ENCODE measurements at regions not wholly inside any gene's neighbourhood (a gene's known extent, or its start where the extent isn't known, plus 50 kb on each side); places are given as distances from the start of the nearest gene placed in this dataset.

DNA sequence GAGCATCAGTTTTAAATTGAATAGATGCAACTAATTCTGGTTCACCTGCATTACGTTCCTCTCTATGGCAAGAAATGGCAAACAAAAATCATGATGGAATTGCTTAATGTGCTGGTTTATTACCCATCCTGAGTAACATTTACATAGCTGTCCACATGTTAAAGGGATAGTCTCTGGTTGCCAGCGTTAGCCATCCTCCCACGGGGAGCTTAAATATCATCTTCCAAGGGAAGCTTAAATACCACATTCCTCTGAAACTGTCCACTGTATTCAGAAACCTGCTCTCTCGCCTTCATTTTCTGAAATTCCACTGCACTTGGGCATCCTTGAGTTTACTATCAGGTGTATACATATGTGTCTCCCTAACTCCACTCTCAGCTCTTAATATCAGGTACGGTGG, 586.6 kb downstream of the TLL1 start (continued):
- TF ChIP-seq, protein P1, sequence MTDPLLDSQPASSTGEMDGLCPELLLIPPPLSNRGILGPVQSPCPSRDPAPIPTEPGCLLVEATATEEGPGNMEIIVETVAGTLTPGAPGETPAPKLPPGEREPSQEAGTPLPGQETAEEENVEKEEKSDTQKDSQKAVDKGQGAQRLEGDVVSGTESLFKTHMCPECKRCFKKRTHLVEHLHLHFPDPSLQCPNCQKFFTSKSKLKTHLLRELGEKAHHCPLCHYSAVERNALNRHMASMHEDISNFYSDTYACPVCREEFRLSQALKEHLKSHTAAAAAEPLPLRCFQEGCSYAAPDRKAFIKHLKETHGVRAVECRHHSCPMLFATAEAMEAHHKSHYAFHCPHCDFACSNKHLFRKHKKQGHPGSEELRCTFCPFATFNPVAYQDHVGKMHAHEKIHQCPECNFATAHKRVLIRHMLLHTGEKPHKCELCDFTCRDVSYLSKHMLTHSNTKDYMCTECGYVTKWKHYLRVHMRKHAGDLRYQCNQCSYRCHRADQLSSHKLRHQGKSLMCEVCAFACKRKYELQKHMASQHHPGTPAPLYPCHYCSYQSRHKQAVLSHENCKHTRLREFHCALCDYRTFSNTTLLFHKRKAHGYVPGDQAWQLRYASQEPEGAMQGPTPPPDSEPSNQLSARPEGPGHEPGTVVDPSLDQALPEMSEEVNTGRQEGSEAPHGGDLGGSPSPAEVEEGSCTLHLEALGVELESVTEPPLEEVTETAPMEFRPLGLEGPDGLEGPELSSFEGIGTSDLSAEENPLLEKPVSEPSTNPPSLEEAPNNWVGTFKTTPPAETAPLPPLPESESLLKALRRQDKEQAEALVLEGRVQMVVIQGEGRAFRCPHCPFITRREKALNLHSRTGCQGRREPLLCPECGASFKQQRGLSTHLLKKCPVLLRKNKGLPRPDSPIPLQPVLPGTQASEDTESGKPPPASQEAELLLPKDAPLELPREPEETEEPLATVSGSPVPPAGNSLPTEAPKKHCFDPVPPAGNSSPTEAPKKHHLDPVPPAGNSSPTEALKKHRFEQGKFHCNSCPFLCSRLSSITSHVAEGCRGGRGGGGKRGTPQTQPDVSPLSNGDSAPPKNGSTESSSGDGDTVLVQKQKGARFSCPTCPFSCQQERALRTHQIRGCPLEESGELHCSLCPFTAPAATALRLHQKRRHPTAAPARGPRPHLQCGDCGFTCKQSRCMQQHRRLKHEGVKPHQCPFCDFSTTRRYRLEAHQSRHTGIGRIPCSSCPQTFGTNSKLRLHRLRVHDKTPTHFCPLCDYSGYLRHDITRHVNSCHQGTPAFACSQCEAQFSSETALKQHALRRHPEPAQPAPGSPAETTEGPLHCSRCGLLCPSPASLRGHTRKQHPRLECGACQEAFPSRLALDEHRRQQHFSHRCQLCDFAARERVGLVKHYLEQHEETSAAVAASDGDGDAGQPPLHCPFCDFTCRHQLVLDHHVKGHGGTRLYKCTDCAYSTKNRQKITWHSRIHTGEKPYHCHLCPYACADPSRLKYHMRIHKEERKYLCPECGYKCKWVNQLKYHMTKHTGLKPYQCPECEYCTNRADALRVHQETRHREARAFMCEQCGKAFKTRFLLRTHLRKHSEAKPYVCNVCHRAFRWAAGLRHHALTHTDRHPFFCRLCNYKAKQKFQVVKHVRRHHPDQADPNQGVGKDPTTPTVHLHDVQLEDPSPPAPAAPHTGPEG (CRISPR knock-in tag; IDR thresholded peaks at IDR 0.05), result no peak

DNA sequence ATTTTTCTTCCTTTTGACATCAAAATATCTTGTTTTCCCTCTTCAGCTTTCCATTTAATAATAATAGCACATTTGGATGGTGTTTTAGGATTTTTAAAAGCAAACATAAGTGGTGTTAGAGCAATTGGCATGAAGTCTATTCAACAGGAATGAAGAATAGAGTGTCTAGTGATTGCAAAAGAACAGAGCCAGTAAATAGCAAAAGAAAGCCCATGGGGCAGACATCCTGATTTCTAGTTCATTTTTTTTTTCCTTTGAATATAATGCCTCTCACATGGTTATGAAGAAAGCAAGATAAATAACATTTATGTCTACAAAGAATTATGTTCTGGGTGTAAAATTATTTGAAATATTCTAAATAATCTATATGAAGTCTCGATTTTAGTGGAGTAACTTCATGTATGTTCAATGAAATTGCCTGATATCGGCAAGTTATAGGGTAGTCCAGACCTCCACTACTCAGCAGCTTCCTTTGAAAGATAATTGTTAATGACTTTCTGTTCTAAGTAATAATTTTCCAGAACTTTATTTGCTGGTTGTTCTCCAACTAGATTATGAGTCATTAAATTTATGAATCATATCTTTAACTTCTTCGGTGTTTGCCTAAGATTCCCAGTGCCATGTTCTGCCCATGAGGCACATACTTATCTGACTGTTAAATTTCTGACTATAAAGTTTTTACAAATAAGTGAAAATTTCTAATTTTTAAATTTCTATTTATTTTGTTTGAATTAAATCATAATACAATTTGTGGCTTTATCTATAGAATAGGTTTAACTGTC, 587.9 kb downstream of the TLL1 start:
- ATAC-seq (no peak), DNase-seq (ENCODE audit: low spot score) (no peak), FAIRE-seq (no peak)
- Histone ChIP-seq H4K20me1 (ENCODE audit: insufficient read depth, low read length) (no peaks in the 10 kb centered on the region), H3K27me3 (ENCODE audit: control insufficient read depth in 1 of 2, insufficient read depth in 2 of 2, low read length in 2 of 2) (no peaks in the 10 kb centered on the region), H3K9me3 (ENCODE audit: low read length) (no peaks in the 10 kb centered on the region), H3K36me3 (replicated peaks in 1 of 2; ENCODE audit: control insufficient read depth in 1 of 2, insufficient read depth in 2 of 2, low read length in 2 of 2) (no peaks in the 10 kb centered on the region), H3K79me2 (ENCODE audit: insufficient read depth, low read length) (no peaks in the 10 kb centered on the region), H3K9ac (ENCODE audit: insufficient read depth, low read depth, low read length) (no peak overlapping the region), H3K4me3 (replicated peaks in 1 of 3; ENCODE audit: insufficient read depth in 1 of 3, low read depth in 2 of 3, low read length in 3 of 3) (no peak overlapping the region), H3K4me1 (ENCODE audit: insufficient read depth, low read length) (no peaks in the 10 kb centered on the region), H3K27ac (ENCODE audit: extremely low read length, insufficient read depth, low read length) (no peak overlapping the region), H2AFZ (ENCODE audit: low read length) (no peak overlapping the region), H3K4me2 (ENCODE audit: low read depth, low read length) (no peak overlapping the region)
- ChIA-PET POLR2A (no interaction called here), CTCF (ENCODE audit: low intra/inter-chr PET ratio, low total read pairs) (no interaction called here)
- intact Hi-C loops (cut with micrococcal nuclease; ENCODE audit: unreplicated experiment), result no loop called here
- no TSS peak for BruUV-seq (replicated peaks)
- TF ChIP-seq ZNF383 (CRISPR knock-in tag; IDR thresholded peaks at IDR 0.05; ENCODE audit: borderline replicate concordance), result no peak
- no peak for TF ChIP-seq DR1 (CRISPR knock-in tag; IDR thresholded peaks at IDR 0.05)
- no peak for TF ChIP-seq ZNF496 (CRISPR knock-in tag; IDR thresholded peaks at IDR 0.05; ENCODE audit: insufficient replicate concordance)
- TF ChIP-seq, protein P2, sequence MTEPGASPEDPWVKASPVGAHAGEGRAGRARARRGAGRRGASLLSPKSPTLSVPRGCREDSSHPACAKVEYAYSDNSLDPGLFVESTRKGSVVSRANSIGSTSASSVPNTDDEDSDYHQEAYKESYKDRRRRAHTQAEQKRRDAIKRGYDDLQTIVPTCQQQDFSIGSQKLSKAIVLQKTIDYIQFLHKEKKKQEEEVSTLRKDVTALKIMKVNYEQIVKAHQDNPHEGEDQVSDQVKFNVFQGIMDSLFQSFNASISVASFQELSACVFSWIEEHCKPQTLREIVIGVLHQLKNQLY (CRISPR knock-in tag; IDR thresholded peaks at IDR 0.05), result no peak
- TF ChIP-seq, protein P3, sequence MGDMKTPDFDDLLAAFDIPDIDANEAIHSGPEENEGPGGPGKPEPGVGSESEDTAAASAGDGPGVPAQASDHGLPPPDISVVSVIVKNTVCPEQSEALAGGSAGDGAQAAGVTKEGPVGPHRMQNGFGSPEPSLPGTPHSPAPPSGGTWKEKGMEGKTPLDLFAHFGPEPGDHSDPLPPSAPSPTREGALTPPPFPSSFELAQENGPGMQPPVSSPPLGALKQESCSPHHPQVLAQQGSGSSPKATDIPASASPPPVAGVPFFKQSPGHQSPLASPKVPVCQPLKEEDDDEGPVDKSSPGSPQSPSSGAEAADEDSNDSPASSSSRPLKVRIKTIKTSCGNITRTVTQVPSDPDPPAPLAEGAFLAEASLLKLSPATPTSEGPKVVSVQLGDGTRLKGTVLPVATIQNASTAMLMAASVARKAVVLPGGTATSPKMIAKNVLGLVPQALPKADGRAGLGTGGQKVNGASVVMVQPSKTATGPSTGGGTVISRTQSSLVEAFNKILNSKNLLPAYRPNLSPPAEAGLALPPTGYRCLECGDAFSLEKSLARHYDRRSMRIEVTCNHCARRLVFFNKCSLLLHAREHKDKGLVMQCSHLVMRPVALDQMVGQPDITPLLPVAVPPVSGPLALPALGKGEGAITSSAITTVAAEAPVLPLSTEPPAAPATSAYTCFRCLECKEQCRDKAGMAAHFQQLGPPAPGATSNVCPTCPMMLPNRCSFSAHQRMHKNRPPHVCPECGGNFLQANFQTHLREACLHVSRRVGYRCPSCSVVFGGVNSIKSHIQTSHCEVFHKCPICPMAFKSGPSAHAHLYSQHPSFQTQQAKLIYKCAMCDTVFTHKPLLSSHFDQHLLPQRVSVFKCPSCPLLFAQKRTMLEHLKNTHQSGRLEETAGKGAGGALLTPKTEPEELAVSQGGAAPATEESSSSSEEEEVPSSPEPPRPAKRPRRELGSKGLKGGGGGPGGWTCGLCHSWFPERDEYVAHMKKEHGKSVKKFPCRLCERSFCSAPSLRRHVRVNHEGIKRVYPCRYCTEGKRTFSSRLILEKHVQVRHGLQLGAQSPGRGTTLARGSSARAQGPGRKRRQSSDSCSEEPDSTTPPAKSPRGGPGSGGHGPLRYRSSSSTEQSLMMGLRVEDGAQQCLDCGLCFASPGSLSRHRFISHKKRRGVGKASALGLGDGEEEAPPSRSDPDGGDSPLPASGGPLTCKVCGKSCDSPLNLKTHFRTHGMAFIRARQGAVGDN (CRISPR knock-in tag; IDR thresholded peaks at IDR 0.05), result no peak
- TF ChIP-seq NCOA1 (CRISPR knock-in tag; IDR thresholded peaks at IDR 0.05), result no peak
- TF ChIP-seq HOXD1 (CRISPR knock-in tag; IDR thresholded peaks at IDR 0.05), result no peak
- TF ChIP-seq ZNF234 (CRISPR knock-in tag; conservative IDR thresholded peaks at IDR 0.05), result no peak
- no peak for TF ChIP-seq MYC (CRISPR knock-in tag; IDR thresholded peaks at IDR 0.05; ENCODE audit: borderline replicate concordance)
- in situ Hi-C loops (cut with HindIII; ENCODE audit: extremely low pct_ligation_motif_present, low pct_unique_long_range_greater_than_20kb), result no loop called here
- 35% methylated on average over 3 of the region's 3 CpGs for WGBS (ENCODE audit: low lambda C conversion rate)
